Gastrocnemius medialis (tissue), 4 donors: ENCODE measurements at regions not wholly inside any gene's neighbourhood (a gene's known extent, or its start where the extent isn't known, plus 50 kb on each side); places are given as distances from the start of the nearest gene placed in this dataset.

Source experiments
- POLR2A ChIP-seq, 2 donors: fragments of 450-650 bp; IDR thresholded peaks; one replicate each; pipeline ENCODE4 v1.6.1; 2017; ENCODE audit warnings: antibody characterized with exemption in 2 of 2, mild to moderate bottlenecking in 2 of 2, moderate library complexity in 2 of 2
- TF ChIP-seq, protein P1 (sequence below), 5 experiments: fragments of 450-650 bp in 3 of 5; fragments of 200-600 bp in 2 of 5; sonication (generic) in 2 of 5; IDR thresholded peaks in 4 of 5; conservative IDR thresholded peaks in 1 of 5; 1 replicate in 4 of 5; 2 replicates in 1 of 5; pipeline ENCODE4 v1.5.1; 2016 to 2019; ENCODE audit warnings: antibody characterized with exemption in 5 of 5, mild to moderate bottlenecking in 3 of 5, moderate library complexity in 3 of 5

DNA sequence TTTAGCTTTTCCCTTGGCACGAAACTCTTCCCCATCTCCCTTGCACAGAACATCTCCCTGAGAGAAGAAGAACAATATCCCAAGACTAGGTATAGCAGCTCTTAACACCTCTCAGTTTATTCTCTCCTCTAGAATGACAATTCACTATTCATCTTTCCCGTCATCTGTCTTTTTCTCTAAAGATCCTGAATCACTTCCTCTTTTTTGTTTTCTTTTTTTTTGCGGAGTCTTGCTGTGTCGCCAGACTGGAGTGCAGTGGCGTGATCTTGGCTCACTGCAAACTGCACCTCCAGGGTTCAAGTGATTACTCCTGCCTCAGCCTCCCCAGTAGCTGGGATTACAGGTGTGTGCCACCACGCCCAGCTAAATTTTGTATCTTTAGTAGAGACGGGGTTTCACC is 574.4 kb upstream of the MAP3K7 start:
- TF ChIP-seq, protein P1, sequence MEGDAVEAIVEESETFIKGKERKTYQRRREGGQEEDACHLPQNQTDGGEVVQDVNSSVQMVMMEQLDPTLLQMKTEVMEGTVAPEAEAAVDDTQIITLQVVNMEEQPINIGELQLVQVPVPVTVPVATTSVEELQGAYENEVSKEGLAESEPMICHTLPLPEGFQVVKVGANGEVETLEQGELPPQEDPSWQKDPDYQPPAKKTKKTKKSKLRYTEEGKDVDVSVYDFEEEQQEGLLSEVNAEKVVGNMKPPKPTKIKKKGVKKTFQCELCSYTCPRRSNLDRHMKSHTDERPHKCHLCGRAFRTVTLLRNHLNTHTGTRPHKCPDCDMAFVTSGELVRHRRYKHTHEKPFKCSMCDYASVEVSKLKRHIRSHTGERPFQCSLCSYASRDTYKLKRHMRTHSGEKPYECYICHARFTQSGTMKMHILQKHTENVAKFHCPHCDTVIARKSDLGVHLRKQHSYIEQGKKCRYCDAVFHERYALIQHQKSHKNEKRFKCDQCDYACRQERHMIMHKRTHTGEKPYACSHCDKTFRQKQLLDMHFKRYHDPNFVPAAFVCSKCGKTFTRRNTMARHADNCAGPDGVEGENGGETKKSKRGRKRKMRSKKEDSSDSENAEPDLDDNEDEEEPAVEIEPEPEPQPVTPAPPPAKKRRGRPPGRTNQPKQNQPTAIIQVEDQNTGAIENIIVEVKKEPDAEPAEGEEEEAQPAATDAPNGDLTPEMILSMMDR (IDR thresholded peaks at IDR 0.05 in 4 of 5, conservative IDR thresholded peaks at IDR 0.05 in 1 of 5) = no peak
- TF ChIP-seq POLR2A (IDR thresholded peaks at IDR 0.05) = no peak
